Muscle layer of colon (tissue), 2 donors: ENCODE measurements at regions not wholly inside any gene's neighbourhood (a gene's known extent, or its start where the extent isn't known, plus 50 kb on each side); places are given as distances from the start of the nearest gene placed in this dataset.

ENCODE experiments used
- H3K27ac ChIP-seq: one replicate; pipeline ENCODE4 v1.7.0; 2013; ENCODE audit warnings: low read depth, mild to moderate bottlenecking, low read length, moderate library complexity
- H3K27me3 ChIP-seq, 2 donors: one replicate each; pipeline ENCODE4 v1.7.0; 2013; ENCODE audit warnings: low read length in 2 of 2, mild to moderate bottlenecking in 2 of 2; ENCODE audit not compliant: insufficient read depth in 2 of 2, control insufficient read depth in 1 of 2
- H3K36me3 ChIP-seq: one replicate; pipeline ENCODE4 v1.7.0; 2013; ENCODE audit warnings: mild to moderate bottlenecking, low read length; ENCODE audit not compliant: insufficient read depth
- H3K4me1 ChIP-seq: one replicate; pipeline ENCODE4 v1.7.0; 2013; ENCODE audit warnings: mild to moderate bottlenecking, low read length; ENCODE audit not compliant: insufficient read depth
- H3K4me3 ChIP-seq, 2 donors: one replicate each; pipeline ENCODE4 v1.7.0; 2013; ENCODE audit warnings: low read length in 2 of 2, low read depth in 1 of 2, mild to moderate bottlenecking in 1 of 2, moderate library complexity in 1 of 2
- H3K9ac ChIP-seq: one replicate; pipeline ENCODE4 v1.7.0; 2013; ENCODE audit warnings: low read length
- H3K9me3 ChIP-seq: one replicate; pipeline ENCODE4 v1.7.0; 2013; ENCODE audit warnings: mild to moderate bottlenecking, low read length
- donor health status: abdominal sarcoma.
- donor health status: Adenocarcinoma of cecum.

- no peak overlapping the region for H3K9ac ChIP-seq
- H3K27ac ChIP-seq = no peak overlapping the region
- H3K27me3 ChIP-seq = no peaks in the 10 kb centered on the region
- H3K4me3 ChIP-seq = no peak overlapping the region
- no peaks in the 10 kb centered on the region for H3K4me1 ChIP-seq
- H3K9me3 ChIP-seq = no peaks in the 10 kb centered on the region
- no peaks in the 10 kb centered on the region for H3K36me3 ChIP-seq
These were observed 925.5 kb downstream of the GATA3 start for GRCh38 chr10:8979976-8980375.

GRCh38 chr10:8981277-8981676, 926.8 kb downstream of the GATA3 start:
- no peaks in the 10 kb centered on the region for H3K9me3 ChIP-seq
- H3K9ac ChIP-seq = no peak overlapping the region
- no peak overlapping the region for H3K27ac ChIP-seq
- H3K36me3 ChIP-seq = no peaks in the 10 kb centered on the region
- no peaks in the 10 kb centered on the region for H3K4me1 ChIP-seq
- H3K27me3 ChIP-seq = no peaks in the 10 kb centered on the region
- no peak overlapping the region for H3K4me3 ChIP-seq

DNA sequence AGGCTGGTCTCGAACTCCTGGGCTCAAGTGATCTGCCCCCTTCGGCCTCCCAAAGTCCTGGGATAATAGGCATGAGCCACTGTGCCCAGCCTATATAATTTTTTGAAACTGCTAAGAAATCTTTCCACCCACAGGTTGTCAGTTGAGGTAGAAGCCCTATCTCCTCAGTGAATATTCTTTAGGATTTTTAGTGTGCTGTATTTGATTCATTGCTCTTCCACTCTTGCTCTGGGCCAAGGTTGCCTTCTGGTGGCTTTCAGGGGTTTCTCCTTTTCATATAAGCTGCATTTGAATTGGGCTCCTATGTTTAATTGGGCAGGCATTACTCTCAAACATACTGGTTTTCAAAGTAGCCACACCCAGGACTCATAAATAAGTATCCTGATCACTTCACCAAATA, 931.2 kb downstream of the GATA3 start:
- H3K4me1 ChIP-seq = no peaks in the 10 kb centered on the region
- H3K9me3 ChIP-seq = no peaks in the 10 kb centered on the region
- no peaks in the 10 kb centered on the region for H3K36me3 ChIP-seq
- no peaks in the 10 kb centered on the region for H3K27me3 ChIP-seq
- no peak overlapping the region for H3K27ac ChIP-seq
- H3K4me3 ChIP-seq = no peak overlapping the region
- H3K9ac ChIP-seq = no peak overlapping the region

DNA sequence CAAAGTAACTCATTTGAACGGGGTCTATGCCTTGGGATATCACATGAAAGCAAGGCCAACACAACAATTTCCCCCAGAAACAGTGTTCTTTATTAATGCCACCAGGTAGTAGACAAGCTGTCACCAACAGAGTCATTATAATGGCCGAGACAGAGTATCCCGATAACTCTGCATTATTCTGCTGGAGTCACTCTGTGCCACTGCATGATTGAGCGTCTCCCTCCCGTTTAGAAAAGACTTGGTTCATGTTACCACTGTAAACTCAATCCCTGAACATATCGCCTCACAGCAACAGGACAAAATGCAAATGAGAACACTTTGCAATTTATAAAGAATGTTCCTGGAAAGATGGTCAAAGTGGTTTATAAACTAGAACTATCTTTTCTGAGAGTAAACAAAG, 932.5 kb downstream of the GATA3 start:
- no peak overlapping the region for H3K27ac ChIP-seq

GRCh38 chr10:8987712-8988111, 933.2 kb downstream of the GATA3 start:
- no peak overlapping the region for H3K9ac ChIP-seq
- no peak overlapping the region for H3K4me3 ChIP-seq
- no peak overlapping the region for H3K27ac ChIP-seq
- no peaks in the 10 kb centered on the region for H3K9me3 ChIP-seq
- H3K27me3 ChIP-seq = no peaks in the 10 kb centered on the region
- H3K36me3 ChIP-seq = no peaks in the 10 kb centered on the region
- no peaks in the 10 kb centered on the region for H3K4me1 ChIP-seq

More for the DNA sequence above, 932.5 kb downstream of the GATA3 start:
- Histone ChIP-seq H3K4me1 (no peaks in the 10 kb centered on the region), H3K4me3 (no peak overlapping the region), H3K36me3 (no peaks in the 10 kb centered on the region), H3K9ac (no peak overlapping the region), H3K9me3 (no peaks in the 10 kb centered on the region), H3K27me3 (no peaks in the 10 kb centered on the region)

DNA sequence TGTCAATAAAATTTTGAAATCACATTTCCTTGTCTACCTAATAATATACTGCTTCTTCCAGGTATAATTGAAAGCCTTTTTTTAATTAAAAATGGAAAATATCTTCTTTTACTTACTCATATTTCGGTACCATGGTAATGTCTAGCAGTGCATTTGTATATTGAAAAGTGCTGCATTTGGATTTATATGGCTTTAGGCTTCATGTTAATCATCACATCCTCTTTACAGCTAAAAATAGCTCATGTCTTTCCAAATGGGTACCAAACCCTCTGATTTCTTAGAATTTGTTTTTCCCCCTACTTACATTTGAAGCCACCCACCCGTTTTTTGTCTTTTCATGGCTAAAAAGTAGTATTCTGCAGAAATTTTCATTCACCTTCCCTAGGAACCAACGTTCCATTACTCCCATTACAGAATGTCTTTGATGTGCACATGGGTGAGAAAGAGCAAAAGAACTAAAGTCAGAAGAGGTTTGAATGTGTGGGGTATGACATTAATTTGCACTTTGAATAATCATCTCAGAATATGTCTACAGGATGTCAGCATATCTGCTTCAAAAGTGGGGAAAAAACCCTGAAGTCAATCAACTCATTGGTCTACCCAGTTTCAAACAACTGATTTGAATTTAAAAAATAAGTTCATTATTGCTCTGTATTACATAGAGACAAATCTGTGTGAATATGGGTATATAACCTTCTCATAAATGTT, 935.9 kb downstream of the GATA3 start:
- H3K4me1 ChIP-seq = no peaks in the 10 kb centered on the region
- H3K9ac ChIP-seq = no peak overlapping the region
- H3K36me3 ChIP-seq = no peaks in the 10 kb centered on the region
- no peaks in the 10 kb centered on the region for H3K9me3 ChIP-seq
- H3K27me3 ChIP-seq = no peaks in the 10 kb centered on the region
- H3K4me3 ChIP-seq = no peak overlapping the region
- H3K27ac ChIP-seq = no peak overlapping the region

- Histone ChIP-seq H3K9me3 (no peaks in the 10 kb centered on the region), H3K27me3 (no peaks in the 10 kb centered on the region), H3K4me1 (no peaks in the 10 kb centered on the region), H3K4me3 (no peak overlapping the region), H3K9ac (no peak overlapping the region), H3K27ac (no peak overlapping the region), H3K36me3 (no peaks in the 10 kb centered on the region)
These were observed 937.5 kb downstream of the GATA3 start for GRCh38 chr10:8992009-8992408.

DNA sequence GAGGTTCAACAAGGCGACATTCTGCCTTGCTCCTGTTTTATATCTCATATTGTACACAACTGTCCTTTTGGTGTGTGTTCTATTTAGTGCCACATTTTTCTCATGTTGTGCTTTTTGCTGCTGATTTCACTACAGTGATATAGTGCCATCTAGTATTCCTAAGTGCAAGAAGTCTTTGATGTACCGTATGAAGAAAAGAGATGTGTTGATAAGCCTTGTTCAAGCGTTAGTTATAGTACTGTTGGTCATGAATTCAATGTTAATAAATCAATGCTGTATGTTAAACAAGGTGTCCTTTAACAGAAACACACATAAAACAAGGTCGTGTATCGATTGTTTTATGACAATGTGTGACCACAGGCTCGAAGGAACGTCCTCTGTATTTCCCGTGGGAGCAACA, 939.4 kb downstream of the GATA3 start:
- no peaks in the 10 kb centered on the region for H3K9me3 ChIP-seq
- no peak overlapping the region for H3K27ac ChIP-seq
- H3K9ac ChIP-seq = no peak overlapping the region
- H3K27me3 ChIP-seq = no peaks in the 10 kb centered on the region
- no peak overlapping the region for H3K4me3 ChIP-seq
- H3K36me3 ChIP-seq = no peaks in the 10 kb centered on the region
- no peaks in the 10 kb centered on the region for H3K4me1 ChIP-seq

- no peak overlapping the region for H3K9ac ChIP-seq
- no peak overlapping the region for H3K27ac ChIP-seq
- H3K9me3 ChIP-seq = no peaks in the 10 kb centered on the region
- no peaks in the 10 kb centered on the region for H3K4me1 ChIP-seq
- no peak overlapping the region for H3K4me3 ChIP-seq
- H3K27me3 ChIP-seq = no peaks in the 10 kb centered on the region
- no peaks in the 10 kb centered on the region for H3K36me3 ChIP-seq
These were observed 944.3 kb downstream of the GATA3 start for GRCh38 chr10:8998751-8999150.

DNA sequence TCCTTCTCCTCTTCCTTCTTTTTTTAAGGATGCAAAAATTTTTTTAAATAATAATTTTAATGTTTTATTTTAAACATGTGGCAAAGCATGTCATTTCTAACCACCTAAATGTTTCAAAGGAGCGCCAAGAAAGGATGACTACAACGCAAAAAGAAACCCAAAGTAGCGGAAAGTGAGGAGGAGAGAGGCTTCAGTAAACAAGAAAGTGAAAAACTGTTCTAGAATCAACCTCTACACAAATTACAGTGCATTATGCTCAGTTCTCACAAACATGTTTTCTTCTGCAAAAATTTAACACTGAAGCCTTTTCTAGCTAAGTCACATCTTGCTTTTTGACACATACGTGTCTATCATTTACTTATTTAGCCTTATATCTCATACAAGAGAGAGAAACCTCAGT, 948.6 kb downstream of the GATA3 start:
- no peaks in the 10 kb centered on the region for H3K4me1 ChIP-seq
- H3K9me3 ChIP-seq = no peaks in the 10 kb centered on the region
- no peak overlapping the region for H3K9ac ChIP-seq
- no peak overlapping the region for H3K4me3 ChIP-seq
- no peak overlapping the region for H3K27ac ChIP-seq
- no peaks in the 10 kb centered on the region for H3K27me3 ChIP-seq
- no peaks in the 10 kb centered on the region for H3K36me3 ChIP-seq

- no peak overlapping the region for H3K4me3 ChIP-seq
- no peaks in the 10 kb centered on the region for H3K9me3 ChIP-seq
- H3K9ac ChIP-seq = no peak overlapping the region
- no peaks in the 10 kb centered on the region for H3K4me1 ChIP-seq
- H3K36me3 ChIP-seq = no peaks in the 10 kb centered on the region
- no peak overlapping the region for H3K27ac ChIP-seq
- H3K27me3 ChIP-seq = no peaks in the 10 kb centered on the region
These were observed 950.2 kb downstream of the GATA3 start for GRCh38 chr10:9004736-9005135.

DNA sequence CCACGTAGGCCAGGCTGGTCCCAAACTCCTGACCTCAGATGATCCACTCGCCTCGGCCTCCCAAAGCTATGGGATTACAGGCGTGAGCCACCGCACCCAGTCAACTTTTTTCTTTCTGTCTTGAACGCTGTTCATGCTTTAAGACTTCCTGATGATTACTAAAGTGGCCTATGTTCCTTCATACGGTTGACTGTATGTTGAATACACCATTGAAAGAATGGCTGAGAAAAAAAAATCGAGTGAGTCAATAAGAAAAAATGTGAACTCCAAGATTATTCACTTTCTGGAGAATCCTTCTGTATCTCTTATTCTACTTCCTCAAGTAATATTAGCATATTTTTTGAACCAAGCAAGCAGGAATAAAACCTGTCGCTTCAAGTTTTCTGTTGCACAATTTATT, 955.0 kb downstream of the GATA3 start:
- H3K27me3 ChIP-seq = no peaks in the 10 kb centered on the region
- no peak overlapping the region for H3K4me3 ChIP-seq
- H3K36me3 ChIP-seq = no peaks in the 10 kb centered on the region
- no peaks in the 10 kb centered on the region for H3K9me3 ChIP-seq
- H3K4me1 ChIP-seq = no peaks in the 10 kb centered on the region
- H3K27ac ChIP-seq = no peak overlapping the region
- no peak overlapping the region for H3K9ac ChIP-seq
